ENCODE measurements at regions not wholly inside any gene's neighbourhood (a gene's known extent, or its start where the extent isn't known, plus 50 kb on each side); places are given as distances from the start of the nearest gene placed in this dataset.

DNA sequence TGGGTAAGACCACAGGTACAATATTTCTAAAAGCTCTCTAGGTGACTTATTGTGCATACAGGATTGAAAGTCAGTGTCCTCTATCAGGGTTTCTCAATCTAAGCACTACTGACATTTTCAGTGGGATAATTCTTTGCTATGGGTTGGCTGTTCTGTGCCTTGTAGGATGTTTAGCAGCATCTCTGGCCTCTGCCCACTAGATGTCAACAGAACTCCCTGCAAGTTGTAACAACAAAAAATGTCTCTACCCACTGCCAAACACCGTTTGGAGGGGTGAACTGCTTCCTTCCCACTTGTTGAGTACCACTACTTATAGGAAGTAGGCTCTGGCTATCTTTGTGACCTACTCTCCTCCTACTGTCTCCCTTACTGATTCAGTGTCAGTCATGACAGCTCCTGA is 90.1 kb upstream of the ZRANB2 start:
- WGBS, 2 donors = 29 to 49% methylated on average over 1 of the region's 1 CpG
- no peak overlapping the region for H3K4me3 ChIP-seq
- DNase-seq = no peak
- no peak overlapping the region for H3K27ac ChIP-seq
- no peaks in the 10 kb centered on the region for H3K27me3 ChIP-seq
- no peaks in the 10 kb centered on the region for H3K9me3 ChIP-seq
- TF ChIP-seq, protein P1, sequence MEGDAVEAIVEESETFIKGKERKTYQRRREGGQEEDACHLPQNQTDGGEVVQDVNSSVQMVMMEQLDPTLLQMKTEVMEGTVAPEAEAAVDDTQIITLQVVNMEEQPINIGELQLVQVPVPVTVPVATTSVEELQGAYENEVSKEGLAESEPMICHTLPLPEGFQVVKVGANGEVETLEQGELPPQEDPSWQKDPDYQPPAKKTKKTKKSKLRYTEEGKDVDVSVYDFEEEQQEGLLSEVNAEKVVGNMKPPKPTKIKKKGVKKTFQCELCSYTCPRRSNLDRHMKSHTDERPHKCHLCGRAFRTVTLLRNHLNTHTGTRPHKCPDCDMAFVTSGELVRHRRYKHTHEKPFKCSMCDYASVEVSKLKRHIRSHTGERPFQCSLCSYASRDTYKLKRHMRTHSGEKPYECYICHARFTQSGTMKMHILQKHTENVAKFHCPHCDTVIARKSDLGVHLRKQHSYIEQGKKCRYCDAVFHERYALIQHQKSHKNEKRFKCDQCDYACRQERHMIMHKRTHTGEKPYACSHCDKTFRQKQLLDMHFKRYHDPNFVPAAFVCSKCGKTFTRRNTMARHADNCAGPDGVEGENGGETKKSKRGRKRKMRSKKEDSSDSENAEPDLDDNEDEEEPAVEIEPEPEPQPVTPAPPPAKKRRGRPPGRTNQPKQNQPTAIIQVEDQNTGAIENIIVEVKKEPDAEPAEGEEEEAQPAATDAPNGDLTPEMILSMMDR (IDR thresholded peaks at IDR 0.05) = no peak
- TF ChIP-seq POLR2AphosphoS5 (IDR thresholded peaks at IDR 0.05) = no peak
- no peak for TF ChIP-seq EP300 (IDR thresholded peaks at IDR 0.05)
- H3K4me1 ChIP-seq = no peaks in the 10 kb centered on the region
- no peaks in the 10 kb centered on the region for H3K36me3 ChIP-seq
- intact Hi-C loops (cut with DNase I) = no loop called here

- no peak overlapping the region for H3K27ac ChIP-seq
- 88 to 92% methylated on average over 2 of the region's 2 CpGs for WGBS, 2 donors
- no peaks in the 10 kb centered on the region for H3K36me3 ChIP-seq
- H3K4me1 ChIP-seq = no peaks in the 10 kb centered on the region
- H3K27me3 ChIP-seq = no peaks in the 10 kb centered on the region
- TF ChIP-seq, protein P1 (IDR thresholded peaks at IDR 0.05) = no peak
- TF ChIP-seq POLR2A (IDR thresholded peaks at IDR 0.05) (no peak), EP300 (IDR thresholded peaks at IDR 0.05) (no peak), POLR2AphosphoS5 (IDR thresholded peaks at IDR 0.05) (no peak)
- H3K4me3 ChIP-seq = no peak overlapping the region
- no peak for DNase-seq
- intact Hi-C loops (cut with DNase I) = no loop called here
- H3K9me3 ChIP-seq = no peaks in the 10 kb centered on the region
Observed at GRCh38 chr1:71167505-71167904, 86.7 kb upstream of the ZRANB2 start.

- TF ChIP-seq, protein P1 (IDR thresholded peaks at IDR 0.05) = no peak
- TF ChIP-seq POLR2AphosphoS5 (IDR thresholded peaks at IDR 0.05) (no peak), POLR2A (IDR thresholded peaks at IDR 0.05) (no peak), EP300 (IDR thresholded peaks at IDR 0.05) (no peak)
- no peaks in the 10 kb centered on the region for H3K9me3 ChIP-seq
- WGBS, 2 donors = 84 to 91% methylated on average over 4 of the region's 4 CpGs
- intact Hi-C loops (cut with DNase I) = no loop called here
- no peak overlapping the region for H3K4me3 ChIP-seq
- DNase-seq = no peak
- H3K27ac ChIP-seq = no peak overlapping the region
- no peaks in the 10 kb centered on the region for H3K4me1 ChIP-seq
- H3K36me3 ChIP-seq = no peaks in the 10 kb centered on the region
- no peaks in the 10 kb centered on the region for H3K27me3 ChIP-seq
Observed at GRCh38 chr1:71166178-71167173, 85.6 kb upstream of the ZRANB2 start.

DNA sequence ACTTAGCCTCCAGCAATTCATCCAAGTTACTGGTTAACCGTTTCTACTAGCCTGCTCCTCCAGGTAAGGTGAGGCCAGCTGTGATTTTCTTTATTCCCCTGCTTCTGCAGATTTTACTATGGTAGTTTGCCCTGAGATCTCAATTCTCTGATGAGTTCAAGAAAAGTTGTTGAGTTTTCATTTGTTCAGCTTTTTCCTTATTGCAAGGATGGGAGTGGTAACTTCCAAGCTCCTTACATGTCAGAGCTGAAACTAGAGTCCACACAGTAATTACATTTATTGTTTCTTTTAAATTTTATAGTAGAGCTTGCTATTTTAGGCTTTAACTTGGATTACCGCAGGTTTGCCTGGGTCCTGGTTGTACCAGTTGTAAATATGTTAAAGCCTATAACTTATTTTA is 76.9 kb upstream of the ZRANB2 start:
- Histone ChIP-seq H3K36me3 (no peaks in the 10 kb centered on the region), H3K4me3 (no peak overlapping the region), H3K9me3 (no peaks in the 10 kb centered on the region), H3K27ac (no peak overlapping the region), H3K27me3 (no peaks in the 10 kb centered on the region), H3K4me1 (no peaks in the 10 kb centered on the region)
- 18 to 69% methylated on average over 2 of the region's 2 CpGs for WGBS, 2 donors
- intact Hi-C loops (cut with DNase I) = no loop called here
- TF ChIP-seq EP300 (IDR thresholded peaks at IDR 0.05) (no peak), POLR2A (IDR thresholded peaks at IDR 0.05) (no peak), POLR2AphosphoS5 (IDR thresholded peaks at IDR 0.05) (no peak)
- TF ChIP-seq, protein P1 (IDR thresholded peaks at IDR 0.05) = no peak
- no peak for DNase-seq
